Stimulated activated naive B cell treated with anti-CD40 and anti-IgM and Interleukin-4, amounts not matched to agents 10 μg/mL and 1 μg/mL and 100 μg/mL, for 72 hours (primary cell): ENCODE measurements at regions not wholly inside any gene's neighbourhood (a gene's known extent, or its start where the extent isn't known, plus 50 kb on each side); places are given as distances from the start of the nearest gene placed in this dataset.

Experiments used
- ATAC-seq, 2 donors: fragments of 150-1000 bp; cut with Tn5 transposase; replicated peaks; 2 replicates each; pipeline ENCODE4 v1.10.0; 2021; ENCODE audit warnings: moderate library complexity in 1 of 2
- DNase-seq: peaks from one replicate; pipeline ENCODE4 v3.0.0; 2021
- H3K27ac Mint-ChIP-seq: one replicate; pipeline ENCODE4 v1.8.0; 2022; ENCODE audit warnings: mild to moderate bottlenecking, mixed read lengths
- H3K27me3 Mint-ChIP-seq, 2 donors: one replicate each; pipeline ENCODE4 v1.8.0; 2022; ENCODE audit warnings: mixed read lengths in 2 of 2
- H3K36me3 Mint-ChIP-seq, 2 donors: one replicate each; pipeline ENCODE4 v1.8.0; 2022; ENCODE audit warnings: mixed read lengths in 2 of 2, mild to moderate bottlenecking in 1 of 2
- H3K4me1 Mint-ChIP-seq, 2 donors: one replicate each; pipeline ENCODE4 v1.8.0; 2022; ENCODE audit warnings: mixed read lengths in 2 of 2, mild to moderate bottlenecking in 1 of 2
- H3K4me3 Mint-ChIP-seq, 2 donors: one replicate each; pipeline ENCODE4 v1.8.0; 2022; ENCODE audit warnings: mild to moderate bottlenecking in 2 of 2, mixed read lengths in 2 of 2, moderate library complexity in 1 of 2
- H3K9me3 Mint-ChIP-seq, 2 donors: one replicate each; pipeline ENCODE4 v1.8.0; 2022; ENCODE audit warnings: mixed read lengths in 2 of 2, mild to moderate bottlenecking in 1 of 2

GRCh38 chr16:73615071-73615940 is 567.4 kb upstream of the ZFHX3 start:
- Mint-ChIP-seq H3K36me3 (no peaks in the 10 kb centered on the region), H3K4me3 (no peak overlapping the region), H3K9me3 (peaks cover 0 to 2% of the 10 kb centered on the region in 2 donors), H3K4me1 (no peaks in the 10 kb centered on the region), H3K27me3 (peaks cover 9 to 35% of the 10 kb centered on the region in 2 donors), H3K27ac (no peak overlapping the region)
- ATAC-seq = no peak
- no peak for DNase-seq

GRCh38 chr16:73614131-73614530 is 566.2 kb upstream of the ZFHX3 start:
- DNase-seq (no peak), ATAC-seq (no peak)
- Mint-ChIP-seq H3K27me3 (peaks cover 9 to 39% of the 10 kb centered on the region in 2 donors), H3K36me3 (no peaks in the 10 kb centered on the region), H3K4me3 (no peak overlapping the region), H3K4me1 (no peaks in the 10 kb centered on the region), H3K27ac (no peak overlapping the region), H3K9me3 (peaks cover 0 to 2% of the 10 kb centered on the region in 2 donors)

- Mint-ChIP-seq H3K36me3 (no peaks in the 10 kb centered on the region), H3K27ac (no peak overlapping the region), H3K9me3 (no peaks in the 10 kb centered on the region), H3K4me3 (no peak overlapping the region), H3K27me3 (peaks cover 13 to 42% of the 10 kb centered on the region in 2 donors), H3K4me1 (no peaks in the 10 kb centered on the region)
- ATAC-seq (no peak), DNase-seq (no peak)
Observed at GRCh38 chr16:73610605-73611156, 562.8 kb upstream of the ZFHX3 start.

GRCh38 chr16:73610160-73610559 is 562.2 kb upstream of the ZFHX3 start:
- H3K27ac Mint-ChIP-seq = no peak overlapping the region
- no peak overlapping the region for H3K4me3 Mint-ChIP-seq
- peaks cover 13 to 37% of the 10 kb centered on the region in 2 donors for H3K27me3 Mint-ChIP-seq
- DNase-seq (no peak), ATAC-seq (no peak)
- no peaks in the 10 kb centered on the region for H3K4me1 Mint-ChIP-seq
- no peaks in the 10 kb centered on the region for H3K36me3 Mint-ChIP-seq
- no peaks in the 10 kb centered on the region for H3K9me3 Mint-ChIP-seq

GRCh38 chr16:73608911-73609310 is 561.0 kb upstream of the ZFHX3 start:
- ATAC-seq = no peak
- Mint-ChIP-seq H3K4me1 (no peaks in the 10 kb centered on the region), H3K36me3 (no peaks in the 10 kb centered on the region), H3K4me3 (no peak overlapping the region), H3K27me3 (peaks cover 12 to 28% of the 10 kb centered on the region in 2 donors), H3K27ac (no peak overlapping the region), H3K9me3 (no peaks in the 10 kb centered on the region)
- no peak for DNase-seq

GRCh38 chr16:73605309-73605708 is 557.4 kb upstream of the ZFHX3 start:
- Mint-ChIP-seq H3K27ac (no peak overlapping the region), H3K27me3 (peaks cover 4 to 9% of the 10 kb centered on the region in 2 donors), H3K36me3 (no peaks in the 10 kb centered on the region), H3K9me3 (no peaks in the 10 kb centered on the region), H3K4me3 (no peak overlapping the region), H3K4me1 (no peaks in the 10 kb centered on the region)
- DNase-seq (no peak), ATAC-seq (no peak)

GRCh38 chr16:73601911-73602310 is 554.0 kb upstream of the ZFHX3 start:
- no peaks in the 10 kb centered on the region for H3K9me3 Mint-ChIP-seq
- H3K4me3 Mint-ChIP-seq = no peak overlapping the region
- no peaks in the 10 kb centered on the region for H3K27me3 Mint-ChIP-seq
- no peaks in the 10 kb centered on the region for H3K4me1 Mint-ChIP-seq
- DNase-seq = no peak
- no peak overlapping the region for H3K27ac Mint-ChIP-seq
- H3K36me3 Mint-ChIP-seq = no peaks in the 10 kb centered on the region
- ATAC-seq = no peak

GRCh38 chr16:73599870-73600269 is 551.9 kb upstream of the ZFHX3 start:
- H3K4me3 Mint-ChIP-seq = no peak overlapping the region
- ATAC-seq (no peak), DNase-seq (no peak)
- H3K9me3 Mint-ChIP-seq = no peaks in the 10 kb centered on the region
- H3K36me3 Mint-ChIP-seq = no peaks in the 10 kb centered on the region
- H3K27me3 Mint-ChIP-seq = no peaks in the 10 kb centered on the region
- no peaks in the 10 kb centered on the region for H3K4me1 Mint-ChIP-seq
- no peak overlapping the region for H3K27ac Mint-ChIP-seq

- Mint-ChIP-seq H3K4me1 (no peaks in the 10 kb centered on the region), H3K27ac (no peak overlapping the region), H3K9me3 (no peaks in the 10 kb centered on the region), H3K4me3 (no peak overlapping the region), H3K27me3 (no peaks in the 10 kb centered on the region), H3K36me3 (no peaks in the 10 kb centered on the region)
- no peak for ATAC-seq
- DNase-seq = no peak
Observed at GRCh38 chr16:73599351-73599750, 551.4 kb upstream of the ZFHX3 start.

GRCh38 chr16:73584157-73584556 is 536.2 kb upstream of the ZFHX3 start:
- Mint-ChIP-seq H3K4me1 (no peaks in the 10 kb centered on the region), H3K27ac (no peak overlapping the region), H3K36me3 (no peaks in the 10 kb centered on the region), H3K4me3 (no peak overlapping the region), H3K9me3 (peaks cover 7 to 18% of the 10 kb centered on the region in 2 donors), H3K27me3 (peaks cover 5 to 6% of the 10 kb centered on the region in 2 donors)
- ATAC-seq (no peak), DNase-seq (no peak)

- Mint-ChIP-seq H3K27ac (no peak overlapping the region), H3K4me3 (no peak overlapping the region), H3K27me3 (peaks cover 4 to 7% of the 10 kb centered on the region in 2 donors), H3K36me3 (no peaks in the 10 kb centered on the region), H3K9me3 (peaks cover 0 to 1% of the 10 kb centered on the region in 2 donors), H3K4me1 (no peaks in the 10 kb centered on the region)
- ATAC-seq (no peak), DNase-seq (no peak)
Observed at GRCh38 chr16:73572135-73572828, 524.4 kb upstream of the ZFHX3 start.

- ATAC-seq = no peak
- Mint-ChIP-seq H3K4me3 (no peak overlapping the region), H3K36me3 (no peaks in the 10 kb centered on the region), H3K27ac (no peak overlapping the region), H3K9me3 (peaks cover 0 to 1% of the 10 kb centered on the region in 2 donors), H3K27me3 (peaks cover 6 to 12% of the 10 kb centered on the region in 2 donors), H3K4me1 (no peaks in the 10 kb centered on the region)
- no peak for DNase-seq
Observed at GRCh38 chr16:73569266-73569980, 521.5 kb upstream of the ZFHX3 start.

- DNase-seq = no peak
- Mint-ChIP-seq H3K4me3 (no peak overlapping the region), H3K36me3 (no peaks in the 10 kb centered on the region), H3K9me3 (no peaks in the 10 kb centered on the region), H3K27me3 (peaks cover 6 to 15% of the 10 kb centered on the region in 2 donors), H3K4me1 (no peaks in the 10 kb centered on the region), H3K27ac (no peak overlapping the region)
- ATAC-seq = no peak
Observed at GRCh38 chr16:73568769-73569168, 520.8 kb upstream of the ZFHX3 start.

GRCh38 chr16:73565925-73566324 is 518.0 kb upstream of the ZFHX3 start:
- H3K4me1 Mint-ChIP-seq = no peaks in the 10 kb centered on the region
- no peaks in the 10 kb centered on the region for H3K36me3 Mint-ChIP-seq
- DNase-seq (no peak), ATAC-seq (no peak)
- H3K9me3 Mint-ChIP-seq = no peaks in the 10 kb centered on the region
- H3K27me3 Mint-ChIP-seq = peaks cover 6 to 15% of the 10 kb centered on the region in 2 donors
- H3K4me3 Mint-ChIP-seq = no peak overlapping the region
- no peak overlapping the region for H3K27ac Mint-ChIP-seq
